ENCODE measurements at regions not wholly inside any gene's neighbourhood (a gene's known extent, or its start where the extent isn't known, plus 50 kb on each side); places are given as distances from the start of the nearest gene placed in this dataset.

DNA sequence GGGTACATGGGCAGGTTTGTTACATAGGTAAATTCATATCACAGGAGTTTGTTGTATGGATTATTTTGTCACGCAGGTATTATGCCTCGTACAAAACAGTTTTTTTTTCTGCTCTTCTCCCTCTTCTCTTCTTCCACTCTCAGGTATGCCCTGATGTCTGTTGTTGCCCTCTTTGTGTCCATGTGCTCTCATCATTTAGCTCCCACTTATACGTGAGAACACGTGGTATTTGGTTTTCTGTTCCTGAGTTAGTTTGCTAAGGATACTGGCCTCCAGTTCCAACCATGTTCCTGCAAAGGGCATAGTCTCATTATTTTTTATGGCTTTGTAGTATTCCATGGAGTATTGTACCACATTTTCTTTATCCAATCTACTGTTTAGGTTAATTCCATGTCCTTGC lies 65.7 kb downstream of the UNC5CL start:
- no peak for DNase-seq

DNA sequence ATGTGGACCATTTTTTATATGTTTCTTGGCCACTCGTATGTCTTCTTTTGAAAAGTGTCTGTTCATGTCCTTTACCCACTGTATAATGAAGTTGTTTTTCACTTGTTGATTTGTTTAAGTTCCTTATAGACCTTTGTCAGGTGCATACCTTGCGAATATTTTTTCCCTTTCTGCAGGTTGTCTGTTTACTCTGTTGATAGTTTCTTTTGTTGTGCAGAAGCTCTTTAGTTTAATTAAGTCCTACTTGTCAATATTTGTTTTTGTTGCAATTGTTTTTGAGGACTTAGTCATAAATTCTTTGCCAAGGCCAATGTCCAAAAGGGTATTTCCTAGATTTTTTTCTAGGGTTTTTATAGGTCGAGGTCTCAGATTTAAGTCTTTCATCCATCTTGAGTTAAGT lies 66.2 kb downstream of the UNC5CL start:
- no peak for DNase-seq

- DNase-seq, result no peak
Measured at GRCh38 chr6:40972190-40972589, 66.8 kb downstream of the UNC5CL start.

GRCh38 chr6:40968620-40969164 lies 70.3 kb downstream of the UNC5CL start:
- no peak for DNase-seq

DNA sequence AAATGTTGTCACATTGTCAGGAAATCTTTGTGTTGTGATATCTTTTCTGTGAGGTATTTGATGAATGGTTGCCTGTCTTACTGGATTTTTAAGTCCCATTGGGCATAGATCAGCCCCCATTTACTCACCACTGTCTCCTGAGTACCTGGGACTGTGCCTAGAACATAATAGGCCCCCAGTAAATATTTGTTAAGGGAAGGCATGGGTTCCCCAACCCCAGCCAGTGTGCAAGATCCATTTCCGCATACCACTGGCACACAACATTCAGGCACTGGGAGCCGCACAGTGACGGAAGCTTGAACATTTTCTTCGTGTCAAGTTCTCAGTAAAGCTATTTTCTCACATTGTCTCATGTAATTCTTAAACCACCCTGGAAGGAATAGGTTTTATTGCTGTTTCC lies 72.2 kb downstream of the UNC5CL start:
- no peak for DNase-seq

GRCh38 chr6:40965046-40965445 lies 74.0 kb downstream of the UNC5CL start:
- no peak for DNase-seq

DNA sequence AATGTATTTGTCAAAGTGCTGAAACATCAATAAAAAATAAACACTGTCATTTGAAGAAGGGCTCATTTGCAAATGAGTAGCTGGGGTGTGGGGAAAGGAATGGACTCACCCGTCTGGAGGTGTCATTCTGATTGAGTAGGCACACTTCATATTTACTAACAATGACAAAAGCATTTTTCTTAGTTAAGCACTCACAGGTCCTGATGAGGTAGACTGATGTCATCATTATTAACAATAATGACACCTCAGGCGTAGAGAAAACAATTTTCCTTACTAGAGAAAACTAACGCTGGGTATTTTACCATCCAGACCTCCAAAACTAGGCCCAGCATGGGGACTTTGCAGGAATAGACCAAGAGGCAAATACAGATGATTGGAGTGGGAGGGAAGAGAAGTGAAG lies 76.0 kb downstream of the UNC5CL start:
- no peak for DNase-seq

GRCh38 chr6:40962241-40962640 lies 76.8 kb downstream of the UNC5CL start:
- no peak for DNase-seq

DNA sequence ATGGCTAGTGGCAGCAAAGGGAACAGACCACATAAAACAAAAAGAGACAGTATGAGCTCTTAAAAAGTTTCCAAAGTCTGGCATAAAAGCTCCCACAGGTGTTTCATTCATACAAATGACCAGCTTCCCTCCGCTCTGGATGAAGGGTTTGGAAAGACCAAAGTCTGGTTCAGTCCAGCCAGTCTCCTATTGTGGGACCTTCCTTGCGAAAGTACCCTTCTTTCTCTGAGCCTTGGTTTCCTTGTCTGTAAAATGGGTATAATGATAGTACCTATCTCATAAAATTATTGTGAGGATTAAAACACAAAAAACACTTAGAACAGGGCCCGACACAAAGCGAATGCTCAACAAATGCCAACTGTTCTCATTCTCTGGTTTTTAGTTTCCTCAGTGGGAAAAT lies 77.2 kb downstream of the UNC5CL start:
- DNase-seq, result no peak

- DNase-seq, result no peak
Measured at GRCh38 chr6:40960742-40961430, 78.1 kb downstream of the UNC5CL start.

DNA sequence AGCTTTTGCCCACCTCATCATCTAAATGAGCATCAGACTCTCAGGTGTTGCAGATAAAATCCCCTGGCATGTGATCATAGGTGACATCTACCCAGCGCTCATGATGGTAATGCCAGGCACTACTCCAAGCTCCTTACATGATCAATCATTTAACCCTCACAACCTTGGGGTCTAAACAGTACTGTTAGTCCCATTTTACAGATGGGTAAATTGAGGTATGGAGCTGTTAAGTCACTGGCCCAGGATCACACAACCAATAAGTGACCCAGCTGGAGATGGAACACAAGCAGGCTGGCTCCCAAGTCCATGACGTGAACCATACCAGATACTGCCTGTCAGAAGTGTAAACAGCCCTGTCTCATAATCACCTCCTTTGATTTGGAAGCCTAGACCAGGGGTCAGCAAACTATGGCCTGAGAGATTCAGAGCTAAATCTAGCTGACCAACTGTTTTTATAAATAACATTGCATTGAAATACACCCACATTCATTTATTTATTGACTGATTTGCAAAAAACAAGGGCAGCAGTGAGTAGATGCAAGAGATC lies 79.2 kb downstream of the UNC5CL start:
- DNase-seq, result no peak

DNA sequence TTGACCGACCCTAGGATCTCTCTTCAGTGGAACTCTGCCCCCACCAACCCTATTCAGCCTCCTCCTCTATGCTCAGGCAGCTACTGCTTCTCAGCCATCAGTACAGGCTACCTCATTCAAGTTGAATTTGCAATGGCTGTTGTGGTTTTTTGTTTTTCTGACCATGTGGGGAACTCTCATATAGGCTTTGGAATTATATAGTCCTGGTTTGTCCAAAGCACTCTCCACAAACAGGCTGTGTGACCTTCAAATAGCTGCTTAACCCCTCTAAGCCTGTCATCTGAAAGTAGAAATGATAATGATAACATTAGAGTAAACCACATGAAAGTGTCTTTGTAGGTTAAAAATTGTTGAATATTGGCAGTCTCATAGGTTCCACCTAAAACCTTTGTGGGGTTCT lies 80.3 kb downstream of the UNC5CL start:
- no peak for DNase-seq

DNA sequence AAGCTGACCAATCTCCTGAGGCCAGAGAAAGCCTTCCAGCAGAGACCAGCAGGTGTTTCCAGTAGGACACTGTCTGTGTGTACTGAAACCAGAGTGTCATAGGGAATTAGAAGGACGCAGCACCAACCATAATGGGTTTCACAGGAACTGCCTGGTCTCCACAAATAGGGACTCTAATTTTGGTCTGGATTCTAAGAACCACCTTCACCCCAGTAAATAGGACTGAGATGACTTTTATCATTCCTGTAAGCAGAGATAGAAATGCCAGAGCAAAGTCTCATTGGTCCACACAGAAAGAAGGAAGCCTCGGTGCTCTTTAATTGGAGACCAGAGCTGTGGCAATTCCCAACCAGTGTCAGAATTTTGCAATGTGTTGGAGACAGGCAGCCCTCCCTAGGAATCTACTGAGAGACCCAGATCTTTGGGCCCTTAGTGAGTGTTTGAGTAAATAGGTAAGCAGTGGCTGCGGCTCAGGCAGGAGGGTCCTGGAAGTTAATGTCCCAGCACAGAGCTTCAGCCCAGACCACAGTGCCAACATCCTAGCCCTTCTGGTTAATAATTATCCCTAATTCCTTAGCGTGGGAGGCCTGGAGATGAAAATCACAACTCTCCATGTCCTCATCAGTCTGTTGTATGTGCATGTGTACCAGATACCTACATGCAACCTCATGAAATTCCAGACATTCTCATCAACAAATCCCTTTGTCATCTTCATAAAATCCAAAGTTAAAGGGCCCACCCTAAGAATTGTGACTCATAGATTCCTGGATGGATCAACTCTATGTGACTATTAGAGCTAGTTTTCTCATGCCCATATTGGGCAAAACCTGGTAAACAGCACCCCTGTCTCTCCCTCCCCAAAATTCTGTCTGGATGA lies 81.2 kb downstream of the UNC5CL start:
- DNase-seq, result no peak

DNA sequence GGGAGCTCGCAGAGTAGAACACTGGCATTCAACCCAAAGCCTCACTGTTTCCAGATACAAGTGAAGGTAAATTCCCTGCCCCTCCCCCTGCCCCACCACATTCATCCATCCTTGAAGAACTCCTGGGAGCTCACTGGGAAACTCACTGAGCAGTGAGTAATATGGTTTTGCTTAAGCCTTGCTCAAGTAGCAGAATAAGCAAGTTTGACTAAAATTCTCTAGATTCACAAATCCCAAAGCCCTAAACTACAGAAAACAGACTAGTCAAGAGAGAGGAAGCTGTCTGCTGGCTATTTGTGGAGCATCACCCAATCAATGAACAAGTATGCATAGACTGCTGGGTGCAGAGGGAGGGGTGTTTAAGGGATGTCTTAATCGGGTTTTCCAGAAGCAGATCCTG lies 82.1 kb downstream of the UNC5CL start:
- no peak for DNase-seq

GRCh38 chr6:40955178-40955545 lies 83.9 kb downstream of the UNC5CL start:
- no peak for DNase-seq

GRCh38 chr6:40954446-40955177 lies 84.4 kb downstream of the UNC5CL start:
- DNase-seq, result no peak

GRCh38 chr6:40953486-40953885 lies 85.5 kb downstream of the UNC5CL start:
- no peak for DNase-seq

DNA sequence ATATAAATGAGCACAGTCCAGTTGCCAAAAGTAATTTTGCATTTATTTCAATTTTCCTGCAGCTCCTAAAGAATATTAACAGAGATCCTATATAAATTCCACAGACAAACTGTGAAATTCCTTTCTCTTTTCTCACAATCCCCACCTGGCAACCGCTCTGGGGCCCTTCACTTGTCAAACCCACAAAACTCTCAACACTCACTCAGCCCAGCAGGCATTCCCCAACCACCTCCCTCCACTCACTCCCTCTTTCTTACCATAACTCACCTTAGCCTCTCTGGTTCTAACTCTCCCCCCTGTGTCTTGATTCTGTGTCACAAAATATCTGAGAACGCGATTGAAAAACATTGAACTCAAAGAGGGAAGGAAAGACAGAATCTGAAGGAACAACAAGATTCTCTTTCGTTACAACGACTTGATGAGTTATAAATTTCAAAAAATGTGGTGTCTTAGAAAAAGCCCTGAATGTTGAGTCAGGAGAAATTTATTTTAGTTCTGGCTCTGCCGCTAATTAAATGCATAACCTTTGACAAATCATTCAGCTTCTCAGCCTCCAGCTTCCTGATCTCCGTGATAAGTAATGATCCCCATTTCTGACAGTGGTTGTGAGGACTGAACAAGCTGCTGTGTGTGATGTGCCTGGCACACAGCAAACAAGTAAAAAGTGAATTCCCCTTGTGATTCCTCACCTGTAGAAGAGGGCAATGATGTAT lies 87.9 kb downstream of the UNC5CL start:
- DNase-seq, result no peak

DNA sequence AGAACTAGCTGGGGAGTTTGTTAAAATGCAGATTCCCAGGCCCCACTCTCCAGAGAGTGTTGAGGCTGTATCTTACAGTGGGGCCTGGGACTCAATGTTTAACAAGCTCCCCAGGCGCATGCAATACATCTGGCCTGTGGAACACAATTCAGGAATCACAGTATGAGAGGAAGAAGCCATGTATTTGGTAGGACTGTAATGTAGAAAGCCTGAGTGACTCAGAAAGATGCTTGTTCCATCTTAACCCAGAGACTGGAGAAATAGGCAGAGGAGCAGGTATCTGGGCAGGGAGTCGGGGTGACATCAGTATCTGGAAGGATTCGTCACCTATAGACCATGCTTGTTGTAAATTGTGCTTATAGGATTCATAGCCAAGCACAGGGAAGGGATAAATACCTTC lies 90.5 kb downstream of the UNC5CL start:
- DNase-seq, result no peak

GRCh38 chr6:40947876-40948526 lies 91.0 kb downstream of the UNC5CL start:
- no peak for DNase-seq

GRCh38 chr6:40946738-40947301 lies 92.2 kb downstream of the UNC5CL start:
- no peak for DNase-seq

GRCh38 chr6:40937491-40937890 lies 101.5 kb downstream of the UNC5CL start:
- no peak for DNase-seq
